Stimulated activated CD4-positive, alpha-beta T cell treated with anti-CD3 and anti-CD28 coated beads, Interleukin-15, amount 100 ng/mL, for 24 hours (primary cell): ENCODE measurements at regions not wholly inside any gene's neighbourhood (a gene's known extent, or its start where the extent isn't known, plus 50 kb on each side); places are given as distances from the start of the nearest gene placed in this dataset.
"Not testable (repeated sequence)": the region's sequence is repeated elsewhere in the genome, so short reads cannot be mapped to it uniquely, and the experiment has no call there.

Source experiments
- DNase-seq: peaks from one replicate; pipeline ENCODE4 v3.0.0-alpha.2; 2020

- DNase-seq, result no peak
These were observed 278.0 kb downstream of the FBXO8 start for GRCh38 chr4:174005422-174005821.

DNA sequence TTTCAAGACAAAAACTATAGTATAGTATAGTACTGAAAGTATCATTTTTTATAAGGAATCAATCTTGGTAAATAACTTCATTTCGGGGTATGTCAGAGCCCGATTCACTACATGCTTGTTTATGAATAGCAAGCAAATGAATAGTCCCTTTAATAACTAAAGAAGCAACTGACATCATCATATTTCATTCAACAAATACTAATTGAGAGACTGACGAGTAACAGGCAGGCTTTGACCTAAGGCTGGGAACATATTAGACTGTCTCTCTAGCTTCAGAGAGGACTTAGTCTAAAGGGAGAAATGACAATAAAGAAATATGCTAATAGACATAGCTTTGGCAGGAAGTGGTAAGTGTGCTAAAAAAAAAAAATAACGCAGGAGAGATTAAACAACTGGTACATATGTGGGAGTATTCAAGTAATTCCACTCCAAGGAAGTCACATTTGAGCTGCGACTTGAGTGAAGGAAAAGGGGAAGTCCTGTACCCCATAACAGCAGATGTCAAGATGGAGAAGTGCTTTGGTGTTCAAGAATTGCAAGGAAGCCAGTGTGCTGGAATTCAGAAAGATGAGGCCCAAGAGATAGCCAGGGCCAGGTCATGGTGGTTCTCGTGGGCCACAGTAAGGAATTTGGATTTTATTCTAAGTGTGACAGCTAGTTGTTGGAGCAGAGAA lies 284.9 kb downstream of the FBXO8 start:
- DNase-seq, result no peak

GRCh38 chr4:173995779-173996178 lies 287.7 kb downstream of the FBXO8 start:
- not testable (repeated sequence) for DNase-seq

- DNase-seq, result no peak
These were observed 291.7 kb downstream of the FBXO8 start for GRCh38 chr4:173991814-173992213.

- no peak for DNase-seq
These were observed 292.2 kb downstream of the FBXO8 start for GRCh38 chr4:173991316-173991715.

- no peak for DNase-seq
These were observed 292.6 kb downstream of the FBXO8 start for GRCh38 chr4:173990869-173991210.

DNA sequence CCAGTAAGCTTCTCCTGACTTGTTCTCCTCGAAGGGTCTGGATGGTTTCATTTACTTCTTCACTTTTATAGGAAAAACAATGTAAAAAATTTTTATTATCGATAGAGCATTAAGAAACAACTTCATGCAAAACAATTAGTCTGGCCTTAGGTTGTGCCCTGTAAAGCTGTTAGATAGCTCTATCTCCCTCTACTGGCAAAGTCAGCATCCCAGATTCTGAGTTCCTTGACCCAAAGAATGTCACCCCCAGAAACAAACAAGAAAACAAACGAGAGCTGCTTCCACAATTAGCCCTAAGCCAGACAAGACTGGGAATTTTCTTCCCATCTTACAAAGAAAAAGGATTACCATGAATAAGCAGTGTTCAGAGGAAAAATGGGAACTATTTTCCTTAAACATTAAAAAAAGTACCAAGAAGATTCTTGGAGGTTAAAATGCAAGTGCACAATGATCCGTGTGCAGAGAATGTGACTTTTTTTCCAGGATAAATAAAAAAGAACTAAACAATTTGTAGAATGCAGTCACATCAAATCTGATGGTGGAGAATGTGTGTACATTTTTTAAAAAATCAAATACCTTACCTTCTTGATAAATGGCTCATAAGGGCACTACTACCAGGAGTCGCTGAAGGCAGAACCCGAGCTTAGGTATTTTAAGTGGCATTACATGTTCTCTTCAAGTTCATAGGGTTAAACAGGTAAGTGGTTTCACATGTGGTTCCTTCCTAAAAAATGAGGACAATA lies 293.2 kb downstream of the FBXO8 start:
- no peak for DNase-seq

DNA sequence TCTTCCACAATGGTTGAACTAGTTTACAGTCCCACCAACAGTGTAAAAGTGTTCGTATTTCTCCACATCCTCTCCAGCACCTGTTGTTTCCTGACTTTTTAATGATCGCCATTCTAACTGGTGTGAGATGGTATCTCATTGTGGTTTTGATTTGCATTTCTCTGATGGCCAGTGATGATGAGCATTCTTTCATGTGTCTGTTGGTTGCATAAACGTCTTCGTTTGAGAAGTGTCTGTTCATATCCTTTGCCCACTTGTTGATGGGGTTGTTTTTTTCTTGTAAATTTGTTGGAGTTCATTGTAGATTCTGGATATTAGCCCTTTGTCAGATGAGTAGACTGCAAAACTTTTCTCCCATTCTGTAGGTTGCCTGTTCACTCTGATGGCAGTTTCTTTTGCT lies 319.9 kb downstream of the FBXO8 start:
- not testable (repeated sequence) for DNase-seq

DNA sequence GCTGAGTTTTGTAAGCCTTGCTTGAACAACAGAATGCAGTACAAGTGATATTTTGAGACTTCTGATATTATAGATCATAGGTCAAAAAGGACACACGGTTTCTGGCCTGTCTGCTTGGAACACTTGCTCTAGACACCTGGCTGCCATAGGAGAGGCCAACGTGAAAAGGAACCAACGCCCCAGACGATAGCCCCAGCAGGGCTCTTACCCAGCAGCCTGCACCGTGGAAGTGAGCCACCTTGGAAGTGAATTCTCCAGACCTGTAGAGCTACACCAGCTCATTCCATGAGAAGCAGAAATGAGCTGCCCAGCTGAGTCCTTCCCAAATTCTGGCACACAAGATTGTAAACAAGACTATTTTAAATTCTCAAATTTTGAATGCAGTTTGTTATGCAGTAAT lies 323.1 kb downstream of the FBXO8 start:
- no peak for DNase-seq

GRCh38 chr4:173958445-173958844 lies 325.0 kb downstream of the FBXO8 start:
- DNase-seq, result no peak

DNA sequence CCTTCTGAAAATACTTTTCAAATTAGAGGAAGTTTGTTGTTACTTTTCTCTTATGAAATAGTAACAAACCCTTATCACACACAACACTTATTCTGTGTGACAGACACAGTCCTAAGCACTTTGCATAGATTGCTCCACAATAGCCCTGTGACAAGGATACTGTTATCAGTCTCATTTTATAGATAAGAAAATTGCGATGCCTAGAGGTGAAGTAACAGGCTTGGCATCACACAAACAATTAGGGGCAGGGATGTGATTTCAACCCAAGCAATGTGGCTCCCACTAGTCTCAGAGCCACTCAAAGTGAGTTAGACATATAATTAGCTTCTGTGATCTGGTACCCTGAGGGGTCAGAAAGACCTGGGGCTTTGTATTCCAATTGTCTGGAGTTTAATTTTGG lies 339.9 kb downstream of the FBXO8 start:
- no peak for DNase-seq

DNA sequence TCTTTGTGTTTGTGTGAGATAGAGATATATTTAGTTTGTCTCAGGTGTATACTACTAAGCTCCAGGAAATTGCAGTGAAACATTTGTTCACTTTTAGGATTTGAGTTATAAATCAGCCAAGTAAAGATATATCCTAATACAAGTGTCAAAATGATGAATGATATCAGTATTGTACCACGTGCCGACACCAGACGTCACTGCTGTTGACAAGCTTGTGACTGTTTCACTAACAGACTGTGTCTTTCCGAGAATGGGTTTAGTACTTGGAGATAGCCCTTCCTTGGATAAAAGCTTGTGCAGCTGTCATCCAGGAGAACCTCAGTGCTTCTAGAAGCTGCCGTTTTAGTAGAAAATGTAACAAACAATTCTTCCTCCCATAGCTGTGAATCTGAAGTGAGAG lies 343.3 kb downstream of the FBXO8 start:
- DNase-seq, result no peak

DNA sequence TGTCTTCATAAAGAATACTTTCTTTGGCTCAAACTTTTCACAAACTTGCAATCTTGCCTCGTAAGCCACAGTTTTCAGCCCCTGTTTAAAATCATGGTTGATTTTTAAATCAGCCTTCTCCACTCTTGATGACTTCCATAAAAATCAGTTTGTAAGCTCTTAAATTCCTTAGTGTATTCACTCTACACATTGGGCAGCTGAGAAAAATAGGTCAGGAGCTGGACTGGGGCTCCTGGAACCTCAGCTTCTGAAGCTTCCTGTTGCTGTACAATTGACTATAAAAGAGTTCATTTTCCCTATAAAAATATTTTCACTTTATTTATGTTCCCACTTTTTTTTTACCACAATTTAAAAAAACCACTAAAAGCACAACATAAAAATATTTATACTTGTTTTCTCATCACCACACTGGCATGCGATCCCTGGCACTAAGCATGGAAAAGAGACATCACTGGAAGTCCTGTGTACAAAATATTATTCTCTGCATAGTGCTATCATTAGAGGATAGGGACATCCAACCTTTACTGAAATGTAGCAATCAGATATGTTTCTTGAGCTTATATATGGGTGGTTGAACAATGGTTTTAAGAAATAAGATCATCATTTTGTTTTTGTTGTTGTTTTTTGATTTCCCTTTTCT lies 345.7 kb downstream of the FBXO8 start:
- no peak for DNase-seq

GRCh38 chr4:173936861-173937260 lies 346.6 kb downstream of the FBXO8 start:
- no peak for DNase-seq

DNA sequence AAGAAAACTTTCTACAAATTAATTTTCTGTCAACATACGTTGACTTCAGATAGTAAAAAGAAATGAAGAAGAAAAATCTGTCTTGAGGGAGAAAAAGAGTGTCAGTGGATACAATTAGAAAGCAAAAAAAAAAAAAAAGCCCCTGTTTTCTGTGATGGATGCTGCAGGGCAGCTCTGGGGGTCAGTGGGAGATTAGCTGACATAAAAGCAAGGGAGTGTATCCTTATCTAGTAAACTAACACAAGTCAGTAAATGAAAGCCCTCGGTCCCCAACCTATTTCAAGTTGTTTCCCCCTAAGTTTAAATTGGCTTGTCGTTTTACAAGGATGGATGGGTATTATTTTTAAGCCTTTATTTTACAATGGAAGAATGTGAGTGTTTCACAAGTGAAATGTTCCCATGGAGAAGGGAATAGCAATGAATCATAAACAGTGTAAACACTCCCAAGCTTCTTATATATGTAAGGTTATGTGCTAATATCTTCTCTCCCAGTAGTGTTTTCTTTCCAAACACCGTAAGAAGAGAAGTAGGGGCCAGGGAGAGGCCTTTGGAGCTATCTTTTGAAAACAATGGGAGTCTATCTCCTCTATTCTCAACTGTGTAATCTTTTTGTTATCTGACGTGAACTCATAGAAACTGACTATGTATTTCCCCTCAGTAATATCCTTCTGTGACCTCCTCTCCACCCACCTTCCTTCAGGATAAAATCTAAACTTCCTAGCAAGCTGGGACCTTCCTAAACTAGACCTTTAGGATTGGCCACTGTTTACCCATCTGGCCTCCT lies 347.7 kb downstream of the FBXO8 start:
- no peak for DNase-seq

- DNase-seq, result no peak
These were observed 348.4 kb downstream of the FBXO8 start for GRCh38 chr4:173934933-173935620.

- no peak for DNase-seq
These were observed 349.3 kb downstream of the FBXO8 start for GRCh38 chr4:173934201-173934600.

DNA sequence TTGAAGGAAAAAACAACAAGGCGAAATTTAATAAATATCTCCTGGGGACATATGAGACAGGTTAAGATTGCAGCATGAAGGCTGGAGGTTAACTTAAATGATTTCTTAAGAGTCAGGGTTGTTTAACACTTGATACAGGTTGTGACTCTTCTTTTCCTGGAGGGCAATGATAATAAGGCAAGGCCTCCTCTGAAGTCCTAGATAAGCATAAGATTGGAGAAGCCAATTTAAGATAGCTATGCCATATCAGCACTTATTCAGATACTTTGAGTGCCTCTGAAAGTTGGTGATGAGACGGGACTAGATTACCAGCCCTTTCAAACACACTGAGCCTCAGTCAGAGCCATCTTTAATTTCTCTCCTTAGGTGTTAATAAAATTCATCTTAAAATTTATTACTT lies 350.8 kb downstream of the FBXO8 start:
- no peak for DNase-seq

GRCh38 chr4:173930329-173930967 lies 353.0 kb downstream of the FBXO8 start:
- no peak for DNase-seq

GRCh38 chr4:173929921-173930320 lies 353.5 kb downstream of the FBXO8 start:
- DNase-seq, result no peak

- no peak for DNase-seq
These were observed 358.9 kb downstream of the FBXO8 start for GRCh38 chr4:173924561-173924960.

DNA sequence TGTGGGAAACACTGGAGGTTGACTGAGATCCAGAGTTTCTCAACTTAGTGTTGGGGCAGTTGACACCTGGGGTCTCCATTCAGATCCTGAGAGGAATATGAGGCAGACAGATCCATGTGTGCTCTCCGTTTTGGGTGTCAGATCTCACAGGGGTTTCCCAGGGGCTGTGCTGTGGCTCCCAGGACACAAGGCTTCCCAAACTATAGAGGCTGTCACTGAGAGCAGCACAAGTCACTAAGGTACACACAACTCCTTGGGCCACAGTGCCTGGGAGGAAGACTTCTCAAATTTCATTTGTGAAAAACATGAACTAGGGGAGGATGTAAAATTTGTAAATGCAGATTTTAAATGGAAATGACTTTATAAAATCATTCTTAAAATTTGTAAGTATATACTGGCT lies 363.6 kb downstream of the FBXO8 start:
- DNase-seq, result no peak
